HepG2 (cell line): ENCODE measurements at regions not wholly inside any gene's neighbourhood (a gene's known extent, or its start where the extent isn't known, plus 50 kb on each side); places are given as distances from the start of the nearest gene placed in this dataset.

Experiments
- FOXA1 ChIP-seq, 2 experiments: fragments of 450-650 bp in 1 of 2; sonication (generic) in 1 of 2; formaldehyde crosslinking in 1 of 2; IDR thresholded peaks; 2 replicates each; pipeline versions ENCODE4 v1.4.0 to v1.6.1; 2016 to 2020; ENCODE audit warnings: missing genetic modification reagents in 1 of 2
- POLR2AphosphoS2 ChIP-seq: IDR thresholded peaks from 2 replicates; pipeline ENCODE4 v1.6.1; 2011; ENCODE audit warnings: low read depth, low read length, improper control_type of control experiment
- POLR2AphosphoS5 ChIP-seq: IDR thresholded peaks from 2 replicates; pipeline ENCODE4 v1.6.1; 2012; ENCODE audit warnings: low read depth, low read length
- SIN3B ChIP-seq: fragments of 150-350 bp; IDR thresholded peaks from 2 replicates; pipeline ENCODE4 v1.6.1; 2014; ENCODE audit warnings: low read length
- SP1 ChIP-seq, 2 experiments: fragments of 450-650 bp in 1 of 2; sonication (generic) in 1 of 2; formaldehyde crosslinking in 1 of 2; IDR thresholded peaks; 2 replicates each; pipeline versions ENCODE4 v1.4.0 to v1.6.1; 2016 to 2020; ENCODE audit warnings: missing genetic modification reagents in 1 of 2
- ZNF263 ChIP-seq: sonication (generic); formaldehyde crosslinking; IDR thresholded peaks from 2 replicates; pipeline ENCODE4 v1.4.0; 2020; ENCODE audit warnings: missing genetic modification reagents
- ZNF280B ChIP-seq: sonication (generic); formaldehyde crosslinking; IDR thresholded peaks from 2 replicates; pipeline ENCODE4 v1.5.0; 2020; ENCODE audit warnings: missing genetic modification reagents, mild to moderate bottlenecking, borderline replicate concordance
- ZNF674 ChIP-seq: sonication (generic); formaldehyde crosslinking; IDR thresholded peaks from 2 replicates; pipeline ENCODE4 v1.5.0; 2020; ENCODE audit warnings: low read depth, mild to moderate bottlenecking, missing genetic modification reagents
- TF ChIP-seq, protein P1 (sequence below): IDR thresholded peaks from 2 replicates; pipeline ENCODE4 v1.6.1; 2016
- TF ChIP-seq, protein P2 (sequence below): sonication (generic); formaldehyde crosslinking; IDR thresholded peaks from 2 replicates; pipeline ENCODE4 v1.5.0; 2020; ENCODE audit warnings: mild to moderate bottlenecking, missing genetic modification reagents, moderate library complexity

- TF ChIP-seq, protein P1, sequence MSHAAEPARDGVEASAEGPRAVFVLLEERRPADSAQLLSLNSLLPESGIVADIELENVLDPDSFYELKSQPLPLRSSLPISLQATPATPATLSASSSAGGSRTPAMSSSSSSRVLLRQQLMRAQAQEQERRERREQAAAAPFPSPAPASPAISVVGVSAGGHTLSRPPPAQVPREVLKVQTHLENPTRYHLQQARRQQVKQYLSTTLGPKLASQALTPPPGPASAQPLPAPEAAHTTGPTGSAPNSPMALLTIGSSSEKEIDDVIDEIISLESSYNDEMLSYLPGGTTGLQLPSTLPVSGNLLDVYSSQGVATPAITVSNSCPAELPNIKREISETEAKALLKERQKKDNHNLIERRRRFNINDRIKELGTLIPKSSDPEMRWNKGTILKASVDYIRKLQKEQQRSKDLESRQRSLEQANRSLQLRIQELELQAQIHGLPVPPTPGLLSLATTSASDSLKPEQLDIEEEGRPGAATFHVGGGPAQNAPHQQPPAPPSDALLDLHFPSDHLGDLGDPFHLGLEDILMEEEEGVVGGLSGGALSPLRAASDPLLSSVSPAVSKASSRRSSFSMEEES (CRISPR knock-in tag) = no peak
- TF ChIP-seq FOXA1 (IDR thresholded peaks at IDR 0.05) = no peak
- TF ChIP-seq FOXA1 (CRISPR knock-in tag; IDR thresholded peaks at IDR 0.05) = no peak
- TF ChIP-seq ZNF263 = no peak
- TF ChIP-seq SP1 (IDR thresholded peaks at IDR 0.05) = no peak
- TF ChIP-seq SP1 (CRISPR knock-in tag; IDR thresholded peaks at IDR 0.05) = no peak
- TF ChIP-seq POLR2AphosphoS2 = no peak
- no peak for TF ChIP-seq POLR2AphosphoS5
- TF ChIP-seq ZNF280B (CRISPR knock-in tag) = no peak
- no peak for TF ChIP-seq ZNF674
- TF ChIP-seq SIN3B = no peak
- TF ChIP-seq, protein P2, sequence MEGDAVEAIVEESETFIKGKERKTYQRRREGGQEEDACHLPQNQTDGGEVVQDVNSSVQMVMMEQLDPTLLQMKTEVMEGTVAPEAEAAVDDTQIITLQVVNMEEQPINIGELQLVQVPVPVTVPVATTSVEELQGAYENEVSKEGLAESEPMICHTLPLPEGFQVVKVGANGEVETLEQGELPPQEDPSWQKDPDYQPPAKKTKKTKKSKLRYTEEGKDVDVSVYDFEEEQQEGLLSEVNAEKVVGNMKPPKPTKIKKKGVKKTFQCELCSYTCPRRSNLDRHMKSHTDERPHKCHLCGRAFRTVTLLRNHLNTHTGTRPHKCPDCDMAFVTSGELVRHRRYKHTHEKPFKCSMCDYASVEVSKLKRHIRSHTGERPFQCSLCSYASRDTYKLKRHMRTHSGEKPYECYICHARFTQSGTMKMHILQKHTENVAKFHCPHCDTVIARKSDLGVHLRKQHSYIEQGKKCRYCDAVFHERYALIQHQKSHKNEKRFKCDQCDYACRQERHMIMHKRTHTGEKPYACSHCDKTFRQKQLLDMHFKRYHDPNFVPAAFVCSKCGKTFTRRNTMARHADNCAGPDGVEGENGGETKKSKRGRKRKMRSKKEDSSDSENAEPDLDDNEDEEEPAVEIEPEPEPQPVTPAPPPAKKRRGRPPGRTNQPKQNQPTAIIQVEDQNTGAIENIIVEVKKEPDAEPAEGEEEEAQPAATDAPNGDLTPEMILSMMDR (CRISPR knock-in tag) = no peak
These were observed 74.4 kb downstream of the VCPKMT start for GRCh38 chr14:50041980-50042379.
